GM19397 (cell line): ENCODE measurements at regions not wholly inside any gene's neighbourhood (a gene's known extent, or its start where the extent isn't known, plus 50 kb on each side); places are given as distances from the start of the nearest gene placed in this dataset.

Source experiments
- ATAC-seq: cut with Tn5 transposase; IDR thresholded peaks from one replicate; pipeline ENCODE4 v1.9.1; 2021; ENCODE audit warnings: mild to moderate bottlenecking, moderate library complexity; ENCODE audit not compliant: unreplicated experiment

GRCh38 chr9:38229504-38230155 lies 160.6 kb upstream of the SHB start:
- ATAC-seq = no peak

DNA sequence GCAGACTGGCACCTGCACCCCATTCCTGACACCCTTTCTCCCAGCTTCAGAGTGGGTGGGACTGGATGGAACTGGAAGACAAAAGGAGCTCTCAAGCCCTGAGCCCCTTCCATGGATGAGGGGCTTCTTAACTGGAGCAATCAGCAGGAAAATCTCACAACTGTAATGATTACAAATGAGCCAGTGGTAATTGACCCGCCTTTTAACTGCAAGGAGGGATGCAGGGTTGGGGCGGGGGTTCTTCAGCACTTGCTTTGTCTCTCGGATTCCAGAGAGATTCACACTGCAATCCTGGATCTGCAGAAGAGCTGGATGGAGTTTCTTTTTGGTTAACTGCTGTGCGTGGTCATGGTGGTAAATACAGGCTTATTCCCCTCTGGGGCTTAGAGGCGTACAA lies 160.1 kb upstream of the SHB start:
- ATAC-seq = no peak

DNA sequence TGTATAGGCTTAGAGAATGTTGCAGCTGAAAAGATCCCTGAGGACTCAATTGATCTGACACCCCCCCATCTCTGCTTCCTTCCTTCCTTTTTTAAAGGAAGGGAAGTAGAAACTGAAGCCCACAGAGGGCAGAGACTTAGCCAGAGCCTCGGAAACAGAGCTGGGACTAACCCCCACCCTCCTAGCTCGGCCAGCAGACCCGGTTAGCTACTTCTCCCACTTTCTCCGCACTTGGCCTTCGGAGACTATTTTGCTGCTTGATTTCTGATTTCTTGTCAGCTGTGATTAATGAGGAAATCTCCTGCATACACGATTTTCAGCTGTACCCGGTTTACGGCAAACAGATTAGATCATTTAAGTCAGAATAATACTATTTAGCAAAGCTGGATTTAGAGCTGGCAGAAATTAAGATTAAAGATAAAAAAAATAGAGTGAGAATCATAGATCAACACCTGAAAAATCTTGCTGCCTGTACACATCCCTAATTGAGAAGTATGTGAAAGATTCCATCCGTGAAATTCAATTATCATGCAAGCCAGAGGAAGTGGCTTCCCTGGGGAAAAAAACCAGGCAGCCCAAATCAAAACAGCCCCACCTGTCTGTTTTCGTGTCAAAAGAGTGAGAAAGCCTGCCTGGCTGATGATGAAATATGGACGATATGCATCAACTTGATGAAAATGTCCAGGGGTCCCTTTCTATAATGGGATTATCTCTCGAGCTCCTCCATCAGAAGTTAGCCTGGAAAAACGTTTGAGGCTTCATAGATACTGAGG lies 159.5 kb upstream of the SHB start:
- ATAC-seq = no peak

GRCh38 chr9:38227656-38228055 lies 158.6 kb upstream of the SHB start:
- ATAC-seq = no peak

DNA sequence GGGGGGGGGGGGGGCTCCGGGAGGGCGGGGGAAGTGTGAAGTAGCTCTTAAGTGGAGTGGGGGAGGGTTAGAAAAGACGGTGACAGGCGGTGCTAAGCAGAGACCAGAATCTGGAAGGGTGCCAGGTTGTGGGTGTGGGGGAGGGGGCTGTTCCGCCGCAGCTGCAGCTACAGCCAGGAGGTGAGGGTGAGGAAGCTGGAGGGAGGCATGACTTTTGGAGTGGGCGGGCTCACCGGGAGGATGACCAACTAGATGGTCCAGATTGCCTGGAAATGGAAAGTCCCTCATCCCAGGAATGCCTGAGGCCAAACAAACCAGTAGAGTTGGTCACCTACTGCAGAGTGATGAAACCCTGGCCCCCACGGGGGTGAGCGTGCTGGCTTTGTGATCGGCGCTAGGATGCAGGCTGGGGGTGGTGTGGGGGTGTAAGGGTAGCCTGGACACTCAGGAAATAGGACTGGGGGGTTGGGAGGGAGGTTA lies 158.1 kb upstream of the SHB start:
- ATAC-seq = peak; percentile 78

DNA sequence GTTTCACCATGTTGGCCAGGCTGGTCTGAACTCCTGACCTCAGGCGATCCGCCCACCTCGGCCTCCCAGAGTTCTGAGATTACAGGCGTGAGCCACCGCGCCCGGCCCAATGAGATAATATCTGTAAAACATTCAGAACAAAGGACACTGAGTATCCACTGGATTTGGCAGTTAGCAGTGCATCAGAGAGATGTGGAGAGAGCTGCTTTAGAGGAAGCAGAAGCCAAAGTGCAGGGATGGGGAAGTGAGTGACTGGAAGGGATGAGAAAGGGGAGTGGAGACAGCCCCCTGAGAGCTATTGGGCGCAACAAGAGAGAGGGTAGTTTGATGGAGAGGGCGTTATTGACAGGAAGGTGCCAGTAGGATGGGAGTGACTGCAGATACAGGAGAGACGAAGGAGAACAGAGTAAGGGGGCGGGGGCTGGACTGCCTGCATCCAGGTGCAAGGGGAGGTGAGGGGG lies 157.5 kb upstream of the SHB start:
- no peak for ATAC-seq

GRCh38 chr9:38224941-38225340 lies 155.9 kb upstream of the SHB start:
- no peak for ATAC-seq

GRCh38 chr9:38216572-38216971 lies 147.5 kb upstream of the SHB start:
- no peak for ATAC-seq

DNA sequence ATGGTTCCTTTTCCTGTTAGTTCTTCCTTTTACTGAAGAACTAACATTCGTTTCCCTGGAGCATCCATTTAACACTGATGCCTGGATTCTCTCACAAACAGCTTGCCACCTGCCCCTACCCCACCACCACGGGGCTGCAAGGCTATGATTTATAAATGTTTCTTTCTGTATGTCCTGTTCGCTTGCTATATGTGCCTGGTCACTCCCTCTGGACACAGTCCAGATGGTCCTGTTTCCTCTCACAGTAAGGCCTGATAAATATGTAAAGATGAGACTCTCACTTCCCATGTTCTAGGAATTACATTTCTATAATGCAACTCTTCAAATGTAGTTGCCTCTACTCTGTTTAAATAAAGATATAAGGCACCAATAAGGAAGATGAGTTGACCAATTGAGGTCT lies 146.4 kb upstream of the SHB start:
- ATAC-seq = no peak

DNA sequence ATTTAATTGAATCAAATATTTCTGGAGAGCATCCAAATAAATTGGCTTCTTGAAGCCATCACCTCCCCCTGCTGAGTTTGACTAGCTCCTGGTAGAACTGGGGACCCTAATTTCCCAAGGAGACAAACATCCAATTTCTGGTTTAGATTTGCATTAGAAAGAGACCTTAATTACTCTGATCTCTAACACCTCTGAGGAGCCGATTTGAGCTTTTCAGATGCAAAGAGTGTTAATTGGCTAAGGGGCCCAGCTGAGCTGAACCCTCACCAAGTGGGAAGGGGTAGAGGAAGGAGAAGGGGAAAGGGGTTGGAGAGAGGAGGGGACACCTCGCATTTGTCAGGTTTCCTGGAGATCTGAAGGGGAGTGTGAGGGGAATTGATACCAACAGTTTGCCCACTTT lies 145.4 kb upstream of the SHB start:
- no peak for ATAC-seq

- no peak for ATAC-seq
These were observed 144.7 kb upstream of the SHB start for GRCh38 chr9:38213631-38214299.

- no peak for ATAC-seq
These were observed 143.0 kb upstream of the SHB start for GRCh38 chr9:38212016-38212415.

- ATAC-seq = no peak
These were observed 142.0 kb upstream of the SHB start for GRCh38 chr9:38211002-38211401.

DNA sequence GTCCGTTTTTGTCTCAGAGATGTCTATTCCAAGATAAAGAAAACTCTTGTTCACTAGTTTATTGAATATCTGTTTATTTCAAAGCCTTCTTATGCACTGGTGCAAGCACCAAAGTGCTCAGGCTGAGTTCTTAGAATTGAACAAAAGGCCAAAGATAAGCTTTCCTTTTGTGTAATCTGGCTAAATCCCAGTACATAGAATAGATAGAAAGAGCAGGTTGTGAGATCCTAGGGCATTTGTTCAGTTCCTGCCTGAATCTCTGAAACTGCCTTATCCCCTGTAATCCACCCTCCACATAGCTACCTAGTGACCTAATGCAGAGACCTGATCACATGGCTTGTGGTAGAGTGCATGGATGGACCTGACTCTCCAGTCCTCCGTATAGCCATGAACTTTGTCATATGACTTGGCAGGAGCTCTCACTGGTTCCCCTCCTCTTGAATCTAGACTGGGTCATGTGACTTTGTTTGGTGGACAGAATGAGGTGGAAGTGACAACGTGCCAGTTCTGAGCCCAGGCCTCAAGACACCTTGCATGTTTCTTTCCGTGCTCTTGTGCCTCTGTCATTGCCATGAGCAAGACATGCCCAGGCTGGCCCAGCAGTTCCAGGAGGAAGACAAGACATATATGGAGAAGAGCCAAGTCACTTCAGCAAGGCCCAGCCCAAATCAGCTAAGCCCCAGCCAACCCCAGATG lies 139.3 kb upstream of the SHB start:
- ATAC-seq = no peak

DNA sequence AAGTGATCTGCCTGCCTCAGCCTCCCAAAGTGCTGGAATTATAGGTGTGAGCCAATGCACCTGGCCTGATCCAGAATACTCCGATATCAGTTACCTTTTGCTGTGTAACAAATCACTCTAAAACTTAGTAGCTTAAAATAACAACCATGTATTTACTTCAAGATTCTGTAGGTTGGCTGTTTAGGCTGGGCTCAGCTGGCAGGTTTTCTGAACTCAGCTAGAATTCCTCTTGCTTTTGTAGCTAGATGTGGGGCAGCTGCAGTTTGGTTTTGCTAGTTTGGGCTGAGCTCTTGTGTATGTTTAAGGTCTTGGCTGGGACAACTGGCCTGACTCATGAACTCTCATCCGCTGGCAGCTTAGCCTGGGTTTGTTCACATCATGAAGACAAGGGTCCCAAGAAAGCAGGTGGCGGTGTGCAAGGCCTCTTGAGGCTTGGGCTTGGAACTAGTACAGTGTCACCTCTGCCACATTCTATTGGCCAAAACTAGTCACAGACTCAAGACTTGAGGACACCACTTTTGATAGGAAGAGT lies 138.3 kb upstream of the SHB start:
- no peak for ATAC-seq

DNA sequence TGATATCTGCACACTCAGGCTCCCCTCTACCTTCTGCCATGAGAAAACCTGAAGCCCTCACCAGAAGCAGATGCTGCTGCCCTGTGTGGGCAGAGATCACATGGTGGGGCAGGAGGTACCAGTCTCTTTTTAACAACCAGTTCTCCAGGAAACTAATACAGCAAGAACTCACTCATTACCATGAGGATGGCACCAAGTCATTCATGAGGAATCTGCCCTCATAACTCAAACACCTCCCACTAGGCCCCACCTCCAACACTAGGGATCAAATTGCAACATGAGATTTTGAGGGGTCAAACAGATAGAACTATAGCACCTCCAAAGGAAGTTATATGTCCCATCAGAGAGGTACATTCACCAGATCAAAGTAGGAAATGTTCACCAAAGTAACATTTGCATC lies 136.3 kb upstream of the SHB start:
- no peak for ATAC-seq

DNA sequence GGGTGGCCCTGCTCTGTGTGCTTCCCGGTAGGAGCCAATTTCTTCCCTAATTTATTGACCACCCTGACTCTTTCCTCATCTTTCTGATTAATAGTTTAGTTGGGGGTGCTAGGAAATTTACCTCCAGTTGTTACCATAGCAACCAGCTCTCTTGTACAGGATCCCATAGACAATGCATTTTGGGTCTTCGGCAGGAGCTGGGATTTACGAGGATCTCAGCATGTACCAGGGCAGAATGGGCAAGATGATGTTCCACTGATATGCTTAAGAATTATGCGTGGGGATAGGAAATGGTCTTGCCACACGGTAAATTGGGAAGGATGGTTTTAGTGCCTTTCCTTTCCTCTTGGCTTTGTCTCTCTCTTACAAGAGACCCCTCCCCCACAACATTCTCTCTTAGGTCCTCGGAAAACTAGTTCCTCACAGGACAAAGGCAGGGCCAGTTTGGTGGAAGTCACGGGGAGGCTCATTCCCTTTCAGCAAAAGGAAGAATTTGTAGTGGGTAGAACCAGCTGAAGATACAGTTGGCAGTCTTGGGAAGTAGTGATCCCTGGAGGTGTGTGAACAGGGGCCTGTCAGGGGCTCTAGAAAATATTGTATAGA lies 133.4 kb upstream of the SHB start:
- ATAC-seq = no peak

DNA sequence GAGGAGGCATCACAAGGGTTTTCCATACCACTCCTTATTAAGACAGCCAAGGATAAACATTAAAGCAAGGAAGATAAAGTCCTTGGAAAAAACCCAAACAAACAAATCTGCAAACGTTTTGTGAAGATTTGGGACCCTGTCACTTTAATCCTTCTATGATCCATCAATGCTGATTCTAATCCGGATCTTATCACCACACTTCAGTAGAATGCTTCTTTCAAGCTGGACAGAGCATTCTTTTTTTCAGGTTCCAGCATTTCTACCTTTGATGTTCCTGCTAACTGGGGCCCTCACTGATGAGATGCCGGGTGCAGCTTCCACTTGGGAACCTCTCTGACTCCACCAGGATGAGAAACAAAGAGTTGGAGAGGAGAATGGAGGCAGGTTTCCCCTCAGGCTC lies 132.8 kb upstream of the SHB start:
- ATAC-seq = no peak

DNA sequence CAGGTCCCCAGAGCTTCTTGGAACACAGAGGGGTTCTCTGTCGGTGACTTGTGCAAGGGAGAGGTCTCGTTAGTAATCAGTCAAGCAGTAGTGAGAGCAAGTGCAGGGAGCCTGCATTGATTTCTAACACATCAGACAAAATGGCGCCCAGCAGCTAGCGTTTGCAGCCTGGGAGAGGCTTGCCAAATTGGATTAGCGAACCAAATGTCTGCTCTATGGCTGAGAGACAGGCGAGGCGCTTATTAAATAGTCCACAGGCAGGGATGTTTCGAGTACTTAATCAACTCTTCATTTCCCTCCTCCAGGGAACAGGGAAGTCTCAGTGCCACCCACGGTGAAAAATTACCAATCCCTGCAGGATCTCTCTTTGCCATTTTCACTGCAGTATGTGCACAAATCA lies 131.4 kb upstream of the SHB start:
- no peak for ATAC-seq

DNA sequence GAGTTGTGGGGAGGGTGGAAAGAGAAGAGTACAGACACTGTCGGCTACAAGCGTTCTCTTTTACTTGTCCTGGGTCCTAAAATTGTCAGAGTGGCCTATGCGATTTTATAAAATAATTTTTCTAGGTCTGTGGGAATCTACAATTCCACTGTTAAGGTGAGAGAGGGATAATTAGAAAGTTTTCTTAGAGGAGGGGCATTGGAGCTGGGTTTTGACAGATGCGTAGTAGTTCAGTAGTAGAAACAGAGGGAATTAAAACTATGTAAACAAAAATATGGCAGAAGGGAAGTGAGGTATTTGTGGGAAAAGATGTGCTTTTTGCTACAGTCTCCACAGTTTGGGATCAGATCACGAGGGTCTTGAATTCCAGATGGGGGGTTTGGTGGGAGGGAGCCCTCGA lies 129.1 kb upstream of the SHB start:
- ATAC-seq = no peak

- ATAC-seq = no peak
These were observed 127.7 kb upstream of the SHB start for GRCh38 chr9:38196714-38197113.
